ENCODE measurements at regions not wholly inside any gene's neighbourhood (a gene's known extent, or its start where the extent isn't known, plus 50 kb on each side); places are given as distances from the start of the nearest gene placed in this dataset.

- DNase-seq = no peak
Observed at GRCh38 chr1:218643281-218643680, 298.1 kb downstream of the TGFB2 start.

GRCh38 chr1:218643926-218644325 is 298.8 kb downstream of the TGFB2 start:
- DNase-seq = no peak

GRCh38 chr1:218646288-218646687 is 301.2 kb downstream of the TGFB2 start:
- no peak for DNase-seq

GRCh38 chr1:218656301-218657037 is 311.3 kb downstream of the TGFB2 start:
- DNase-seq = no peak

GRCh38 chr1:218658269-218658668 is 313.1 kb downstream of the TGFB2 start:
- no peak for DNase-seq

- DNase-seq = no peak
Observed at GRCh38 chr1:218658899-218659298, 313.8 kb downstream of the TGFB2 start.

- DNase-seq = no peak
Observed at GRCh38 chr1:218659911-218660677, 315.0 kb downstream of the TGFB2 start.

- no peak for DNase-seq
Observed at GRCh38 chr1:218660678-218661053, 315.5 kb downstream of the TGFB2 start.

GRCh38 chr1:218661411-218661810 is 316.3 kb downstream of the TGFB2 start:
- DNase-seq = no peak

- no peak for DNase-seq
Observed at GRCh38 chr1:218664385-218665170, 319.4 kb downstream of the TGFB2 start.

- no peak for DNase-seq
Observed at GRCh38 chr1:218665221-218665620, 320.1 kb downstream of the TGFB2 start.

GRCh38 chr1:218666263-218666662 is 321.1 kb downstream of the TGFB2 start:
- no peak for DNase-seq

- no peak for DNase-seq
Observed at GRCh38 chr1:218667781-218668516, 322.8 kb downstream of the TGFB2 start.

- DNase-seq = no peak
Observed at GRCh38 chr1:218669431-218669830, 324.3 kb downstream of the TGFB2 start.

- no peak for DNase-seq
Observed at GRCh38 chr1:218670875-218671274, 325.7 kb downstream of the TGFB2 start.

GRCh38 chr1:218671573-218671972 is 326.4 kb downstream of the TGFB2 start:
- no peak for DNase-seq

- no peak for DNase-seq
Observed at GRCh38 chr1:218673170-218673569, 328.0 kb downstream of the TGFB2 start.

- no peak for DNase-seq
Observed at GRCh38 chr1:218674280-218674773, 329.2 kb downstream of the TGFB2 start.

- DNase-seq = no peak
Observed at GRCh38 chr1:218677026-218677425, 331.9 kb downstream of the TGFB2 start.

GRCh38 chr1:218679391-218679790 is 334.3 kb downstream of the TGFB2 start:
- no peak for DNase-seq

- no peak for DNase-seq
Observed at GRCh38 chr1:218679988-218680748, 335.0 kb downstream of the TGFB2 start.

- DNase-seq = no peak
Observed at GRCh38 chr1:218683242-218683641, 338.1 kb downstream of the TGFB2 start.

Data from activated CD4-positive, alpha-beta T cell treated with anti-CD3 and anti-CD28 coated beads, Interleukin-2, amount 50 U/mL, for 48 hours (primary cell).